ENCODE measurements at regions not wholly inside any gene's neighbourhood (a gene's known extent, or its start where the extent isn't known, plus 50 kb on each side); places are given as distances from the start of the nearest gene placed in this dataset.
A peak's percentile ranks its signal among the peaks of the same experiment; 100 is the strongest.

GRCh38 chr7:50962962-50963374 lies 180.3 kb upstream of the GRB10 start:
- ATAC-seq (peak; percentile 70), DNase-seq (ENCODE audit: missing footprints) (peak; percentile 74)
- intact Hi-C loops (cut with DNase I), result loop anchor here (10.0 kb wide), 1 partner anchor 162 kb away; no protein-coding TSS in a partner anchor

GRCh38 chr7:50962281-50962883 lies 179.7 kb upstream of the GRB10 start:
- intact Hi-C loops (cut with DNase I), result loop anchor here (10.0 kb wide), 1 partner anchor 162 kb away; no protein-coding TSS in a partner anchor
- no peak for ATAC-seq

GRCh38 chr7:50960621-50961310 lies 178.1 kb upstream of the GRB10 start:
- no peak for DNase-seq (ENCODE audit: missing footprints)
- intact Hi-C loops (cut with DNase I), result loop anchor here (10.0 kb wide), 1 partner anchor 164 kb away; no protein-coding TSS in a partner anchor
- ATAC-seq, result no peak

More at GRCh38 chr7:50962281-50962883, 179.7 kb upstream of the GRB10 start:
- DNase-seq (ENCODE audit: missing footprints), result no peak

GRCh38 chr7:50959991-50960390 lies 177.3 kb upstream of the GRB10 start:
- intact Hi-C loops (cut with DNase I), result loop anchor here (10.0 kb wide), 1 partner anchor 165 kb away; no protein-coding TSS in a partner anchor
- DNase-seq (ENCODE audit: missing footprints), result no peak
- ATAC-seq, result no peak

- ATAC-seq (no peak), DNase-seq (ENCODE audit: missing footprints) (no peak)
- intact Hi-C loops (cut with DNase I), result no loop called here
Observed at GRCh38 chr7:50959560-50959959, 176.9 kb upstream of the GRB10 start.

- intact Hi-C loops (cut with DNase I), result no loop called here
- no peak for ATAC-seq
- DNase-seq (ENCODE audit: missing footprints), result no peak
Observed at GRCh38 chr7:50957855-50958254, 175.2 kb upstream of the GRB10 start.

GRCh38 chr7:50957431-50957830 lies 174.7 kb upstream of the GRB10 start:
- ATAC-seq (no peak), DNase-seq (ENCODE audit: missing footprints) (no peak)
- intact Hi-C loops (cut with DNase I), result no loop called here

- intact Hi-C loops (cut with DNase I), result no loop called here
- DNase-seq (ENCODE audit: missing footprints) (no peak), ATAC-seq (no peak)
Observed at GRCh38 chr7:50956522-50957155, 173.9 kb upstream of the GRB10 start.

GRCh38 chr7:50954716-50955115 lies 172.0 kb upstream of the GRB10 start:
- intact Hi-C loops (cut with DNase I), result no loop called here
- no peak for ATAC-seq
- no peak for DNase-seq (ENCODE audit: missing footprints)

- DNase-seq (ENCODE audit: missing footprints) (no peak), ATAC-seq (no peak)
- intact Hi-C loops (cut with DNase I), result no loop called here
Observed at GRCh38 chr7:50954245-50954644, 171.5 kb upstream of the GRB10 start.

GRCh38 chr7:50953820-50954219 lies 171.1 kb upstream of the GRB10 start:
- DNase-seq (ENCODE audit: missing footprints) (no peak), ATAC-seq (peak; percentile 54)
- intact Hi-C loops (cut with DNase I), result no loop called here

GRCh38 chr7:50953303-50953702 lies 170.6 kb upstream of the GRB10 start:
- peak; percentile 82 for ATAC-seq
- intact Hi-C loops (cut with DNase I), result no loop called here
- no peak for DNase-seq (ENCODE audit: missing footprints)

GRCh38 chr7:50952544-50952943 lies 169.8 kb upstream of the GRB10 start:
- intact Hi-C loops (cut with DNase I), result no loop called here
- ATAC-seq, result no peak
- DNase-seq (ENCODE audit: missing footprints), result no peak

GRCh38 chr7:50952120-50952519 lies 169.4 kb upstream of the GRB10 start:
- no peak for ATAC-seq
- DNase-seq (ENCODE audit: missing footprints), result no peak
- intact Hi-C loops (cut with DNase I), result no loop called here

GRCh38 chr7:50943482-50943881 lies 160.8 kb upstream of the GRB10 start:
- ATAC-seq, result no peak
- no peak for DNase-seq (ENCODE audit: missing footprints)
- intact Hi-C loops (cut with DNase I), result no loop called here

- DNase-seq (ENCODE audit: missing footprints) (no peak), ATAC-seq (no peak)
- intact Hi-C loops (cut with DNase I), result no loop called here
Observed at GRCh38 chr7:50941525-50941924, 158.8 kb upstream of the GRB10 start.

- no peak for ATAC-seq
- DNase-seq (ENCODE audit: missing footprints), result no peak
- intact Hi-C loops (cut with DNase I), result no loop called here
Observed at GRCh38 chr7:50940621-50941020, 157.9 kb upstream of the GRB10 start.

GRCh38 chr7:50939021-50939420 lies 156.3 kb upstream of the GRB10 start:
- DNase-seq (ENCODE audit: missing footprints) (no peak), ATAC-seq (no peak)
- intact Hi-C loops (cut with DNase I), result no loop called here

- no peak for ATAC-seq
- intact Hi-C loops (cut with DNase I), result no loop called here
- DNase-seq (ENCODE audit: missing footprints), result no peak
Observed at GRCh38 chr7:50937727-50938126, 155.0 kb upstream of the GRB10 start.

- ATAC-seq, result no peak
- DNase-seq (ENCODE audit: missing footprints), result no peak
- intact Hi-C loops (cut with DNase I), result no loop called here
Observed at GRCh38 chr7:50926049-50926448, 143.4 kb upstream of the GRB10 start.

All from Right ventricle myocardium inferior (tissue), 1 donor.